ENCODE measurements at regions not wholly inside any gene's neighbourhood (a gene's known extent, or its start where the extent isn't known, plus 50 kb on each side); places are given as distances from the start of the nearest gene placed in this dataset.

- Histone ChIP-seq H3K9me2 (replicated peaks; ENCODE audit: insufficient read depth, low read length) (no peaks in the 10 kb centered on the region), H3K9ac (ENCODE audit: low read length) (no peak overlapping the region), H3K36me3 (ENCODE audit: insufficient read depth, low read length) (no peaks in the 10 kb centered on the region), H3K9me3 (ENCODE audit: low read length) (no peaks in the 10 kb centered on the region), H3K4me1 (ENCODE audit: low read length) (no peaks in the 10 kb centered on the region), H3K27me3 (ENCODE audit: low read length) (no peaks in the 10 kb centered on the region), H2AFZ (ENCODE audit: low read length) (no peak overlapping the region), H3K27ac (ENCODE audit: low read length) (no peak overlapping the region), H3K4me2 (ENCODE audit: low read depth, low read length, poor library complexity, severe bottlenecking) (no peak overlapping the region), H3K79me2 (ENCODE audit: low read length) (no peaks in the 10 kb centered on the region), H4K20me1 (ENCODE audit: insufficient read depth, low read depth, low read length) (no peaks in the 10 kb centered on the region), H3K4me3 (ENCODE audit: low read length) (no peak overlapping the region)
- DNase-seq = no peak
Measured at GRCh38 chr9:14031810-14032209, 282.1 kb downstream of the NFIB start.

DNA sequence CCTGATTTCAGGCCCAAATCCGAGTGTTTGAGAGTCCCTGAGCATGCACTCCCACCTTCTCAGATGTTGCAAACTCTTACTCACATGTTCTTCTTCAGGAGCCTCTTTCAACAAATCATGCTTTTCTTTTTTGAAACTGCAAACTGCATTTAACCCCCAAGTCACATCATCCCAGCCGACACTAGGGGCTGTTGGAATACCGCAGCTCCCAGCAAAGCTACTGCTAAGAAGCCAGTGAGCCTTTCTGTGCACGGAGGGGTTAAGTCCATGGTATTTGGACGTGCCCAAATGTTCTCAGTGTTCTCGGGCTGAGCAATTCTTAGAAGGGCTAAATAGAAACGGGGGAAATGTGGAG, 282.9 kb downstream of the NFIB start:
- Histone ChIP-seq H3K79me2 (ENCODE audit: low read length) (no peaks in the 10 kb centered on the region), H3K27ac (ENCODE audit: low read length) (no peak overlapping the region), H3K36me3 (ENCODE audit: insufficient read depth, low read length) (no peaks in the 10 kb centered on the region), H3K9me2 (replicated peaks; ENCODE audit: insufficient read depth, low read length) (no peaks in the 10 kb centered on the region), H3K9me3 (ENCODE audit: low read length) (no peaks in the 10 kb centered on the region), H3K9ac (ENCODE audit: low read length) (no peak overlapping the region), H3K4me1 (ENCODE audit: low read length) (no peaks in the 10 kb centered on the region), H3K4me2 (ENCODE audit: low read depth, low read length, poor library complexity, severe bottlenecking) (no peak overlapping the region), H3K27me3 (ENCODE audit: low read length) (no peaks in the 10 kb centered on the region), H3K4me3 (ENCODE audit: low read length) (no peak overlapping the region), H4K20me1 (ENCODE audit: insufficient read depth, low read depth, low read length) (no peaks in the 10 kb centered on the region), H2AFZ (ENCODE audit: low read length) (no peak overlapping the region)
- DNase-seq = no peak

- Histone ChIP-seq H3K9me3 (ENCODE audit: low read length) (no peaks in the 10 kb centered on the region), H3K27me3 (ENCODE audit: low read length) (no peaks in the 10 kb centered on the region), H4K20me1 (ENCODE audit: insufficient read depth, low read depth, low read length) (no peaks in the 10 kb centered on the region), H2AFZ (ENCODE audit: low read length) (no peak overlapping the region), H3K4me1 (ENCODE audit: low read length) (no peaks in the 10 kb centered on the region), H3K79me2 (ENCODE audit: low read length) (no peaks in the 10 kb centered on the region), H3K36me3 (ENCODE audit: insufficient read depth, low read length) (no peaks in the 10 kb centered on the region), H3K9me2 (replicated peaks; ENCODE audit: insufficient read depth, low read length) (no peaks in the 10 kb centered on the region), H3K4me3 (ENCODE audit: low read length) (no peak overlapping the region), H3K4me2 (ENCODE audit: low read depth, low read length, poor library complexity, severe bottlenecking) (no peak overlapping the region), H3K27ac (ENCODE audit: low read length) (no peak overlapping the region), H3K9ac (ENCODE audit: low read length) (no peak overlapping the region)
- no peak for DNase-seq
Measured at GRCh38 chr9:14030375-14031059, 283.4 kb downstream of the NFIB start.

DNA sequence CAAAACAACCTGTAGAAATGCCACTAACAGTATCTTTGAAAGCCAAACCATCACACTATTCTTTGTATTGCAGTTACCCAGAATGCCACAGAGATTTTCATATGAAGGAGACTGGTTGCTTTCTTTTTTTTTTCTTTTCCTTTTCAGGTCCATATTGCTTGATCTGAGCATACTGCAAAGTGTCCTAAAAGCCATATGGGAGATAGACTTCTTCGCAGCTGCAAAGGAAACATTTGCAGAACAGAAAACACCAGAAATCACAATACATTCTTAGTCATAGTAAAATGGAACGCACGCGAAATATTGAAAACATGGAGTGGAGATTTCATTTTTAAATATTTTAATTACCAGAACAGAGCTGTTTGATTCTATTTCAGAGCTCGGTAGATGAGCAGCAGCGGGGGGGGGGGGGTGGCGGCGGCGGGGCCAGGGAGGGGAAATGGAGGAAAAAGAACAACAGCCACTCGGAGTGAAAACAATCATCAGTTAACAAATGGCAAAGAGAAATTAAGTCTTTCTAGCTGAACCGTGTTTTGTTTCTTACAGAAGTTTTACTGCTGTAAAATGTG, 284.1 kb downstream of the NFIB start:
- H3K36me3 ChIP-seq (ENCODE audit: insufficient read depth, low read length) = no peaks in the 10 kb centered on the region
- DNase-seq = no peak
- no peaks in the 10 kb centered on the region for H3K4me1 ChIP-seq (ENCODE audit: low read length)
- H3K79me2 ChIP-seq (ENCODE audit: low read length) = no peaks in the 10 kb centered on the region
- H3K4me2 ChIP-seq (ENCODE audit: low read depth, low read length, poor library complexity, severe bottlenecking) = no peak overlapping the region
- H2AFZ ChIP-seq (ENCODE audit: low read length) = no peak overlapping the region
- no peaks in the 10 kb centered on the region for H4K20me1 ChIP-seq (ENCODE audit: insufficient read depth, low read depth, low read length)
- H3K4me3 ChIP-seq (ENCODE audit: low read length) = no peak overlapping the region
- H3K9me3 ChIP-seq (ENCODE audit: low read length) = no peaks in the 10 kb centered on the region
- H3K9ac ChIP-seq (ENCODE audit: low read length) = no peak overlapping the region
- no peak overlapping the region for H3K27ac ChIP-seq (ENCODE audit: low read length)
- no peaks in the 10 kb centered on the region for H3K9me2 ChIP-seq (replicated peaks; ENCODE audit: insufficient read depth, low read length)
- no peaks in the 10 kb centered on the region for H3K27me3 ChIP-seq (ENCODE audit: low read length)

GRCh38 chr9:14027116-14027800, 286.7 kb downstream of the NFIB start:
- Histone ChIP-seq H3K4me1 (ENCODE audit: low read length) (no peaks in the 10 kb centered on the region), H3K4me3 (ENCODE audit: low read length) (no peak overlapping the region), H3K36me3 (ENCODE audit: insufficient read depth, low read length) (no peaks in the 10 kb centered on the region), H3K79me2 (ENCODE audit: low read length) (no peaks in the 10 kb centered on the region), H3K27ac (ENCODE audit: low read length) (no peak overlapping the region), H3K27me3 (ENCODE audit: low read length) (no peaks in the 10 kb centered on the region), H4K20me1 (ENCODE audit: insufficient read depth, low read depth, low read length) (no peaks in the 10 kb centered on the region), H3K9me3 (ENCODE audit: low read length) (no peaks in the 10 kb centered on the region), H3K9me2 (replicated peaks; ENCODE audit: insufficient read depth, low read length) (no peaks in the 10 kb centered on the region), H2AFZ (ENCODE audit: low read length) (no peak overlapping the region), H3K9ac (ENCODE audit: low read length) (no peak overlapping the region), H3K4me2 (ENCODE audit: low read depth, low read length, poor library complexity, severe bottlenecking) (no peak overlapping the region)
- no peak for DNase-seq

DNA sequence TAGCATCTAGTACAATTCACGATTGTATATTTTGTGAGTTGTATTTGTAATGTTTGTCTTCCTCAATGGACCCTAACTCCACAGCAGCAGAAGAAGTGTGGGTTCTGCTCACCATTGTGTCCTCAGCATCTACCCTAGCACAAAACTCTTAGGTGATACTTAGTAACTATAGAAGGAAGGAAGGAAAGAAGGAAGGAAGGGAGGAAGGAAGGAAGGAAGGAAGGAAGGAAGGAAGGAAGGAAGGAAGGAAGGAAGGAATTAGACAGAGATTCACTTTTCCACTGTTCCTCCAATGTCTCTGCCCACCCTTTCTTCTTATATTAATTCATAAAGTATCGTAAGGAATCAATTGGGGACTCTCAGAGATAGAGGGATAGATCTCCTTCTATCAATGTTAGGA, 288.2 kb downstream of the NFIB start:
- no peak overlapping the region for H3K4me3 ChIP-seq (ENCODE audit: low read length)
- DNase-seq = no peak
- no peaks in the 10 kb centered on the region for H3K9me2 ChIP-seq (replicated peaks; ENCODE audit: insufficient read depth, low read length)
- no peak overlapping the region for H2AFZ ChIP-seq (ENCODE audit: low read length)
- no peaks in the 10 kb centered on the region for H3K27me3 ChIP-seq (ENCODE audit: low read length)
- no peaks in the 10 kb centered on the region for H3K9me3 ChIP-seq (ENCODE audit: low read length)
- H3K4me2 ChIP-seq (ENCODE audit: low read depth, low read length, poor library complexity, severe bottlenecking) = no peak overlapping the region
- no peaks in the 10 kb centered on the region for H3K36me3 ChIP-seq (ENCODE audit: insufficient read depth, low read length)
- no peaks in the 10 kb centered on the region for H4K20me1 ChIP-seq (ENCODE audit: insufficient read depth, low read depth, low read length)
- H3K79me2 ChIP-seq (ENCODE audit: low read length) = no peaks in the 10 kb centered on the region
- no peak overlapping the region for H3K27ac ChIP-seq (ENCODE audit: low read length)
- no peak overlapping the region for H3K9ac ChIP-seq (ENCODE audit: low read length)
- no peaks in the 10 kb centered on the region for H3K4me1 ChIP-seq (ENCODE audit: low read length)

DNA sequence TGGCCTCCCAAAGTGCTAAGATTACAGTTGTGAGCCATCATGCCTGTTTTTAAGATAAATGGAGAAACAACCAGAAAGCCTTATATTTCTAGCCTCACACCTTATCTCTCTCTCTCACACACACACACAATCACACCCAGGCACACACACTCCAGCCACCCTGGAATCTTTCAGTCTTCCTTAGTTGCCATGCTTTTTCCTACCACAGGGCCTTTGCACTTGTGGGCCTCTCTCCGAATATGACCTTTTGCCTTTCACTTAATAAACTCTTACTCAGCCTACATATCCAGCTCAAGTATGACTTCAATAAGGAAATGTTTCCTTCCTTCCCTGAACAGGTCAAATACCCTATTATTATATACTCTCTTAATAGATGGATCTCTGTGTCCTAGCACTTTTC, 290.7 kb downstream of the NFIB start:
- H2AFZ ChIP-seq (ENCODE audit: low read length) = no peak overlapping the region
- no peaks in the 10 kb centered on the region for H3K9me3 ChIP-seq (ENCODE audit: low read length)
- no peaks in the 10 kb centered on the region for H4K20me1 ChIP-seq (ENCODE audit: insufficient read depth, low read depth, low read length)
- H3K27me3 ChIP-seq (ENCODE audit: low read length) = no peaks in the 10 kb centered on the region
- DNase-seq = no peak
- no peak overlapping the region for H3K9ac ChIP-seq (ENCODE audit: low read length)
- H3K79me2 ChIP-seq (ENCODE audit: low read length) = no peaks in the 10 kb centered on the region
- no peaks in the 10 kb centered on the region for H3K36me3 ChIP-seq (ENCODE audit: insufficient read depth, low read length)
- H3K9me2 ChIP-seq (replicated peaks; ENCODE audit: insufficient read depth, low read length) = no peaks in the 10 kb centered on the region
- H3K4me3 ChIP-seq (ENCODE audit: low read length) = no peak overlapping the region
- no peak overlapping the region for H3K4me2 ChIP-seq (ENCODE audit: low read depth, low read length, poor library complexity, severe bottlenecking)
- H3K4me1 ChIP-seq (ENCODE audit: low read length) = no peaks in the 10 kb centered on the region
- H3K27ac ChIP-seq (ENCODE audit: low read length) = no peak overlapping the region

DNA sequence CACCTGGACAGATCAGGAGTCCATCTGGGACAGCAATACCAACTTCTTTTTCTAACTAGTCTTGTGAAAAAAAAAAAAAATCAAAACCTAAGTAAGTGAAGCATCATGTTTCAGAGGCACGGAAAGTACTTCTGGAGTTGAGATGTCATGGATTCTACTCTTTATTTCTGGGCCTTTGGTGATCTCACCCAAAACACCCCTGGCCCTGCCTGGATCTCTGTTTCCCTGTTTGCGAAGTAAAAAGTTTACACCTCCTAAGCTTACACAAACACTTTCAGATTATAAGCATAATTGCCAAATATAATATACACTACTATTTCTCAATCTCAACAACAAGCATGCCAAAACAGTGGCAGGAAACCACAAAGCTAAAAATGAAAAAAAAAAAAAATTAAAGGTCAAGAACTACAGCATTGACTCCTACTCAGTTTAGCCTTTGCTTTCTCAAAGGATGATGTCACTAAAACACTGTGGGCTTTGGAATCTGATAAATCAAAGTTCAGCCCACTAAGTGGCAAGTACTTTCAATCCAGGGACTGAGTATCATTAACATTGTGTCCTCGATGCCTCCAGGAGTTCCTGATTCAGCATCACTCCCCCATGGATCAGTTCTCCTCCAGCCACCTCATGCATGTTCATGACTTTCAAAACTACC, 291.9 kb downstream of the NFIB start:
- Histone ChIP-seq H3K4me1 (ENCODE audit: low read length) (no peaks in the 10 kb centered on the region), H3K9me3 (ENCODE audit: low read length) (no peaks in the 10 kb centered on the region)

More for the DNA sequence above, 291.9 kb downstream of the NFIB start:
- Histone ChIP-seq H3K9ac (ENCODE audit: low read length) (no peak overlapping the region), H2AFZ (ENCODE audit: low read length) (no peak overlapping the region), H4K20me1 (ENCODE audit: insufficient read depth, low read depth, low read length) (no peaks in the 10 kb centered on the region), H3K4me2 (ENCODE audit: low read depth, low read length, poor library complexity, severe bottlenecking) (no peak overlapping the region), H3K27ac (ENCODE audit: low read length) (no peak overlapping the region), H3K36me3 (ENCODE audit: insufficient read depth, low read length) (no peaks in the 10 kb centered on the region), H3K9me2 (replicated peaks; ENCODE audit: insufficient read depth, low read length) (no peaks in the 10 kb centered on the region), H3K79me2 (ENCODE audit: low read length) (no peaks in the 10 kb centered on the region), H3K27me3 (ENCODE audit: low read length) (no peaks in the 10 kb centered on the region), H3K4me3 (ENCODE audit: low read length) (no peak overlapping the region)
- DNase-seq = no peak

Data from Karpas-422 (cell line).